ENCODE measurements at regions not wholly inside any gene's neighbourhood (a gene's known extent, or its start where the extent isn't known, plus 50 kb on each side); places are given as distances from the start of the nearest gene placed in this dataset.
"Not testable (repeated sequence)": the region's sequence is repeated elsewhere in the genome, so short reads cannot be mapped to it uniquely, and the experiment has no call there.

DNA sequence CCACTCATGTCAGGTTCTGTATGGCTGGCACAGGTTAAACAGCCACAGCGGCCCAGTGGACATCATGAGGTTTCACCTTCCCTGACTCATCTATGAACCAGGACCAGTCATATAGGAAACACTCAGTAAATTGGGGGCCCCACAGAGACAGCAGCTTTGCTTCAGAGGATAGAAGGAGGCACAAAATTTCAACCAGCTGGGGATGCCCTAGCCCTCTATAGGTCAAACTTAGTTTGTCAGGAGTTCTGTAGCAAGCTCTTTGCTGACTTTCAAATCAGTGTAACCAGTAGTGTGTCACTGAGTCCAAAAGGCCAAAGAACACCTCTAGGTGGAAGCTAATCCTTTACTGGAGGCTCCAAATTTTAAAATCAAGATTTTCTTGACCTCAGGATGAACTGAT, 4157.8 kb upstream of the TPTE start:
- H3K27me3 ChIP-seq (ENCODE audit: insufficient read depth); H3F3A ChIP-seq (replicated peaks; ENCODE audit: insufficient read depth); H2AFZ ChIP-seq (ENCODE audit: low read depth); H3K9me2 ChIP-seq; DNase-seq; H3K9me3 ChIP-seq; POLR2A ChIA-PET; H3K4me2 ChIP-seq; H3K36me3 ChIP-seq (replicated peaks in 1 of 2; ENCODE audit: control insufficient read depth in 1 of 2, insufficient read depth in 2 of 2, low read length in 1 of 2); H3K27ac ChIP-seq (ENCODE audit: low read depth in 2 of 2, low read length in 1 of 2); H3K4me1 ChIP-seq (ENCODE audit: control insufficient read depth in 1 of 2, insufficient read depth in 2 of 2, low read depth in 1 of 2, low read length in 1 of 2); H3K9ac ChIP-seq; H4K20me1 ChIP-seq (ENCODE audit: insufficient read depth); H3K4me3 ChIP-seq (ENCODE audit: low read depth in 2 of 2, low read length in 1 of 2); H3K79me2 ChIP-seq (ENCODE audit: insufficient read depth): not testable (repeated sequence)
- CTCF ChIA-PET = interaction anchor here (2.1 to 3.3 kb wide), 2 partner anchors 8 to 11 kb away, joined by 10 to 26 read pairs; no protein-coding TSS in a partner anchor
- WGBS (ENCODE audit: low lambda C conversion rate) = no CpG with 5 or more reads among the region's 1 CpG

DNA sequence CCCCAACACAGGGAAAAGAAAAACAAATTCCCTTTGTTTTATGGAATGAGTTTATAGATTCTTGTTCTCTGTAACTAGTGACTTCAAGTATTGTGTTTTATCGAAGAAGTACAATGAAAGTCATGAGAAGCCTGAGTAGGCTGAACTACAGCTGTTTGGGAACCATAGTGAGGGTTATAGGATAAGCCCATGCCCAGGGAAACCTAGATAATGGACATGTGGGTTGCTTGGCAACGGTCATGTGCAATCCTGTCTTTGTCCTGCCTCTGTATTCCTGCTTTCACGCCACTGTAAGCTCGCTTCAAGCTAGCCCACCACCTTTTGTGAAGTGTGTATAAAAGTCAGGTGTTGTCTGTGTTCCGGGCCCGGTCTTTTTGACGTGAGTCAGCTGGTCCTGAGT, 4152.6 kb upstream of the TPTE start:
- Histone ChIP-seq H3K4me2 (peak overlapping the region; percentile 61), H3K27ac (ENCODE audit: low read depth in 2 of 2, low read length in 1 of 2) (peak overlapping the region in 1 of 2 experiments; percentile 88; a peak in 2 of 4 replicates), H3K9ac (peak overlapping the region; percentile 50; the same call in 1 of the 2 replicates)
- POLR2A ChIA-PET; H3K27me3 ChIP-seq (ENCODE audit: insufficient read depth); H3F3A ChIP-seq (replicated peaks; ENCODE audit: insufficient read depth); H3K79me2 ChIP-seq (ENCODE audit: insufficient read depth); H3K4me3 ChIP-seq (ENCODE audit: low read depth in 2 of 2, low read length in 1 of 2); H3K9me3 ChIP-seq; CTCF ChIA-PET; H4K20me1 ChIP-seq (ENCODE audit: insufficient read depth); H3K9me2 ChIP-seq; H2AFZ ChIP-seq (ENCODE audit: low read depth); H3K36me3 ChIP-seq (replicated peaks in 1 of 2; ENCODE audit: control insufficient read depth in 1 of 2, insufficient read depth in 2 of 2, low read length in 1 of 2); DNase-seq; H3K4me1 ChIP-seq (ENCODE audit: control insufficient read depth in 1 of 2, insufficient read depth in 2 of 2, low read depth in 1 of 2, low read length in 1 of 2): not testable (repeated sequence)
- WGBS (ENCODE audit: low lambda C conversion rate) = 2% methylated on average over 3 of the region's 7 CpGs

DNA sequence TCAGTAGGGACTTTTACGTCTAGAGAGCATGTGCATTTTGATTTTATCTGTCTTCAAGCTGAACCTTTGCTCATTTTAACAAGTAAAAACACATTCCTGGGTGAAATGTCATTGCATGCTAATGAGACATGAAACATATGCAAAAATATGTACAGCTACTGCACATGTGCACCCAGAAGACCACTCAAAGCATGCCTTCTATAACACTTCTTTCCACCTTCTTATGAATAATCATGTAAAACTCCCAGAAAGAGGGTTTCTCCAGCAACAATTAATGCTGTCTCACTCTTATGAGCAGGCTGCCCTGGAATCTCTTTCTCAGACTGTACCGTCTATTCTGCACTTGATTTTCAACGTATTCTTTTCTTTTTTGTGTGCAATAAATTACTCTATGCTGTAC, 4148.1 kb upstream of the TPTE start:
- WGBS (ENCODE audit: low lambda C conversion rate) = no CpG with 5 or more reads among the region's 3 CpGs
- CTCF ChIA-PET = interaction anchor here (0.7 to 2.2 kb wide), 4 partner anchors 8 to 13 kb away, joined by 4 to 26 read pairs (median 10); no protein-coding TSS in a partner anchor
- H3K27ac ChIP-seq (ENCODE audit: low read depth in 2 of 2, low read length in 1 of 2); H3K4me3 ChIP-seq (ENCODE audit: low read depth in 2 of 2, low read length in 1 of 2); H3K27me3 ChIP-seq (ENCODE audit: insufficient read depth); H3F3A ChIP-seq (replicated peaks; ENCODE audit: insufficient read depth); H3K36me3 ChIP-seq (replicated peaks in 1 of 2; ENCODE audit: control insufficient read depth in 1 of 2, insufficient read depth in 2 of 2, low read length in 1 of 2); H2AFZ ChIP-seq (ENCODE audit: low read depth); H3K9ac ChIP-seq; H3K79me2 ChIP-seq (ENCODE audit: insufficient read depth); POLR2A ChIA-PET; H3K9me3 ChIP-seq; H3K4me1 ChIP-seq (ENCODE audit: control insufficient read depth in 1 of 2, insufficient read depth in 2 of 2, low read depth in 1 of 2, low read length in 1 of 2); DNase-seq; H3K9me2 ChIP-seq; H4K20me1 ChIP-seq (ENCODE audit: insufficient read depth): not testable (repeated sequence)
- H3K4me2 ChIP-seq = peak overlapping the region; percentile 51; the same call in 1 of the 2 replicates

DNA sequence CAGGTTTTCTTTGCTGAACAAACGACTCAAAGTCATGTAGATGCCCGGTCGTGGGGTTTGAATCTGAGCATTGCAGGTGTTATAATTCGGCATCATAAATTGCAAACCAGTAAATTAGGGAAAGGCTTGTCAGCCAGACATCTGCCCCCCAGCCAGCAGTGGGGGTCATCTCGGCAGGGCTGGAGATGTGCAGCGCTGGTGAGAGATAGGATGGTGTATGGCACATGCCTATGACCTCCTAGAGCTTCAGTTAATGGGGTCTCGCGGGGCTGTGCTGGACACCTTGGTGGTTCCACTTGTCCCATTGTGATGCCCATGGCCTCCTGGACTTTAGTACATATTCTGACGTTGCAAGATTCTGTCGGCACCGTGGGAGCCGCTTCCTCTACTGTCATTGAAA, 4147.2 kb upstream of the TPTE start:
- peak overlapping the region; percentile 62; the same call in 1 of the 2 replicates for H3K4me2 ChIP-seq
- H4K20me1 ChIP-seq (ENCODE audit: insufficient read depth); H3K4me1 ChIP-seq (ENCODE audit: control insufficient read depth in 1 of 2, insufficient read depth in 2 of 2, low read depth in 1 of 2, low read length in 1 of 2); H2AFZ ChIP-seq (ENCODE audit: low read depth); H3K27ac ChIP-seq (ENCODE audit: low read depth in 2 of 2, low read length in 1 of 2); H3K4me3 ChIP-seq (ENCODE audit: low read depth in 2 of 2, low read length in 1 of 2); H3K9me2 ChIP-seq; H3F3A ChIP-seq (replicated peaks; ENCODE audit: insufficient read depth); H3K79me2 ChIP-seq (ENCODE audit: insufficient read depth); H3K27me3 ChIP-seq (ENCODE audit: insufficient read depth); H3K9me3 ChIP-seq; H3K36me3 ChIP-seq (replicated peaks in 1 of 2; ENCODE audit: control insufficient read depth in 1 of 2, insufficient read depth in 2 of 2, low read length in 1 of 2); H3K9ac ChIP-seq; POLR2A ChIA-PET; DNase-seq: not testable (repeated sequence)
- WGBS (ENCODE audit: low lambda C conversion rate) = 17% methylated on average over 12 of the region's 12 CpGs
- CTCF ChIA-PET = interaction anchor here (0.7 to 1.9 kb wide), 4 partner anchors 9 to 14 kb away, joined by 3 to 26 read pairs (median 7); no protein-coding TSS in a partner anchor
- TF ChIP-seq, protein P1, sequence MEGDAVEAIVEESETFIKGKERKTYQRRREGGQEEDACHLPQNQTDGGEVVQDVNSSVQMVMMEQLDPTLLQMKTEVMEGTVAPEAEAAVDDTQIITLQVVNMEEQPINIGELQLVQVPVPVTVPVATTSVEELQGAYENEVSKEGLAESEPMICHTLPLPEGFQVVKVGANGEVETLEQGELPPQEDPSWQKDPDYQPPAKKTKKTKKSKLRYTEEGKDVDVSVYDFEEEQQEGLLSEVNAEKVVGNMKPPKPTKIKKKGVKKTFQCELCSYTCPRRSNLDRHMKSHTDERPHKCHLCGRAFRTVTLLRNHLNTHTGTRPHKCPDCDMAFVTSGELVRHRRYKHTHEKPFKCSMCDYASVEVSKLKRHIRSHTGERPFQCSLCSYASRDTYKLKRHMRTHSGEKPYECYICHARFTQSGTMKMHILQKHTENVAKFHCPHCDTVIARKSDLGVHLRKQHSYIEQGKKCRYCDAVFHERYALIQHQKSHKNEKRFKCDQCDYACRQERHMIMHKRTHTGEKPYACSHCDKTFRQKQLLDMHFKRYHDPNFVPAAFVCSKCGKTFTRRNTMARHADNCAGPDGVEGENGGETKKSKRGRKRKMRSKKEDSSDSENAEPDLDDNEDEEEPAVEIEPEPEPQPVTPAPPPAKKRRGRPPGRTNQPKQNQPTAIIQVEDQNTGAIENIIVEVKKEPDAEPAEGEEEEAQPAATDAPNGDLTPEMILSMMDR (IDR thresholded peaks at IDR 0.05) = peak; percentile 29

DNA sequence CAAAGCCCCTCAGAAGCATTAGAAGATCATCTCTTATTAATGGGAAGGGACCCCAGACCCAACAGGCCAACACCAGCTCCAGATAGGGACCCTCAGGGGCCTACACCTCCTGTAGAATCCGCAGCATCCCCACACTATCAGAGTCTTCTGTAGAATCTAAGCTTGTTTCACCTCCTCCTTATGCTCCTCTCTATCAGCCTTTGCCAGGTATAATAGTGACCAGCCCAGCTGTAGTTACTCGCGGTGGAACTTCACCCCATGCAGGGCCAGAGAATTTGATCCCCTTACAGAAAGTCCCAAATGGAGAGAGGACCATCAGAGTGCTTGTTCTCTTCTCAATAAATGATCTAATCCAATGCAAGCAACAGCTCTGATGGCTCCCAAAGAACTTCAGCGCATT, 4146.5 kb upstream of the TPTE start:
- WGBS (ENCODE audit: low lambda C conversion rate) = 34% methylated on average over 4 of the region's 4 CpGs
- H3K9me2 ChIP-seq; H3K79me2 ChIP-seq (ENCODE audit: insufficient read depth); H3K9ac ChIP-seq; H3K27me3 ChIP-seq (ENCODE audit: insufficient read depth); H3K36me3 ChIP-seq (replicated peaks in 1 of 2; ENCODE audit: control insufficient read depth in 1 of 2, insufficient read depth in 2 of 2, low read length in 1 of 2); DNase-seq; H3F3A ChIP-seq (replicated peaks; ENCODE audit: insufficient read depth); POLR2A ChIA-PET; H2AFZ ChIP-seq (ENCODE audit: low read depth); H3K4me3 ChIP-seq (ENCODE audit: low read depth in 2 of 2, low read length in 1 of 2); H3K4me1 ChIP-seq (ENCODE audit: control insufficient read depth in 1 of 2, insufficient read depth in 2 of 2, low read depth in 1 of 2, low read length in 1 of 2); H3K27ac ChIP-seq (ENCODE audit: low read depth in 2 of 2, low read length in 1 of 2); H3K9me3 ChIP-seq; H3K4me2 ChIP-seq; H4K20me1 ChIP-seq (ENCODE audit: insufficient read depth): not testable (repeated sequence)
- CTCF ChIA-PET = interaction anchor here (0.7 to 1.9 kb wide), 2 partner anchors 12 to 15 kb away, joined by 3 to 26 read pairs; no protein-coding TSS in a partner anchor

DNA sequence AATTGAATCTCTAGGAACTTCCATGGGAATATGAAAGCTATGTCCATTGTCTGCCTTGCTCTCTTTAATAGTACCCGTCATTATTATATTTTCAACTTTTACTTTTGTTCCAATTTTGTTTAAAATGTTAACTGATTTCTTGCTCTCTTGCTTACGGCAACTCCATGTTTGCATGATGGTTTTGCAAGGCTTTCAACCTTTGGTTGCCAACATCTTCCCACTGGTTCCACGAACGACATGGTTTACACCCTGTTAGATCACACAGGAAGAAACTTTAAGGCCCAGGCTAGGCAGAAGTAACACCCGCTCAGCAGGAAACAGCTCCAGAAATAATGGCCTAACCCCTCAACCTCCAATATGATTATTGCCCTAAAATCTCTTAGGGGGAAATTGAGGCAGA, 4145.6 kb upstream of the TPTE start:
- H3K36me3 ChIP-seq (replicated peaks in 1 of 2; ENCODE audit: control insufficient read depth in 1 of 2, insufficient read depth in 2 of 2, low read length in 1 of 2); H3K4me3 ChIP-seq (ENCODE audit: low read depth in 2 of 2, low read length in 1 of 2); H4K20me1 ChIP-seq (ENCODE audit: insufficient read depth); H3K9ac ChIP-seq; H3K79me2 ChIP-seq (ENCODE audit: insufficient read depth); H3K4me2 ChIP-seq; H3F3A ChIP-seq (replicated peaks; ENCODE audit: insufficient read depth); H3K9me3 ChIP-seq; H2AFZ ChIP-seq (ENCODE audit: low read depth); POLR2A ChIA-PET; H3K9me2 ChIP-seq; CTCF ChIA-PET; H3K27me3 ChIP-seq (ENCODE audit: insufficient read depth); DNase-seq; H3K27ac ChIP-seq (ENCODE audit: low read depth in 2 of 2, low read length in 1 of 2); H3K4me1 ChIP-seq (ENCODE audit: control insufficient read depth in 1 of 2, insufficient read depth in 2 of 2, low read depth in 1 of 2, low read length in 1 of 2): not testable (repeated sequence)
- WGBS (ENCODE audit: low lambda C conversion rate) = 27% methylated on average over 5 of the region's 5 CpGs

All from SK-N-SH (cell line).